HEK293T (cell line): ENCODE measurements at regions not wholly inside any gene's neighbourhood (a gene's known extent, or its start where the extent isn't known, plus 50 kb on each side); places are given as distances from the start of the nearest gene placed in this dataset.

Experiments used
- BHLHE40 ChIP-seq: fragments of 450-650 bp; IDR thresholded peaks from 2 replicates; pipeline ENCODE4 v1.6.1; 2016; ENCODE audit warnings: mild to moderate bottlenecking, moderate library complexity, borderline replicate concordance
- ELF4 ChIP-seq: fragments of 450-650 bp; IDR thresholded peaks from 2 replicates; pipeline ENCODE4 v1.6.1; 2017; ENCODE audit warnings: antibody characterized with exemption
- FOXA1 ChIP-seq: fragments of 450-650 bp; IDR thresholded peaks from 2 replicates; pipeline ENCODE4 v1.6.1; 2016; ENCODE audit warnings: mild to moderate bottlenecking
- FOXK2 ChIP-seq: fragments of 450-650 bp; IDR thresholded peaks from 2 replicates; pipeline ENCODE4 v1.6.1; 2016; ENCODE audit warnings: mild to moderate bottlenecking
- FOXM1 ChIP-seq: fragments of 450-650 bp; IDR thresholded peaks from 2 replicates; pipeline ENCODE4 v1.6.1; 2017; ENCODE audit warnings: mild to moderate bottlenecking, borderline replicate concordance
- SUZ12 ChIP-seq: fragments of 450-650 bp; IDR thresholded peaks from 2 replicates; pipeline ENCODE4 v1.6.1; 2016; ENCODE audit warnings: mild to moderate bottlenecking
- TARDBP ChIP-seq: fragments of 450-650 bp; IDR thresholded peaks from 2 replicates; pipeline ENCODE4 v1.6.1; 2016
- ZNF384 ChIP-seq: fragments of 450-650 bp; IDR thresholded peaks from 2 replicates; pipeline ENCODE4 v1.6.1; 2016

DNA sequence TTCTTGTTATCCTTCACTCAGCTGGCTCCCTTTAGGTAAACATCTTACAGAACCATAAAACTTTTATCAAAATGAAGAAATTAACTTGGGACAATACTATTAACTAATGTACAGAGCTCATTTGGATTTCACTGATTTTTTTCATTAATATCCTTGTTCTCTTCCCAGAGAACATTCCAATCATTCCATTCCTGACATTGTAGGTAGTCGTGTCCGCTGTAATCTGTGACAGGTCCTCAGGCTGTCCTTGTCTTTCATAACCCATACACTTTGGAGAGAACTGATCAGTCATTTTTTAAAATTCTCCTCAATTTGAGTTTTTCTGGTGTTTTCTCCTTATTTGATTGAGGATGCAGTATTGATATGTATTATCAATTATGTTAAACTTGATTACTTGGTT lies 916.8 kb downstream of the GALC start:
- TF ChIP-seq BHLHE40 (no peak), FOXA1 (no peak), ZNF384 (no peak), ELF4 (no peak), TARDBP (no peak), SUZ12 (no peak), FOXK2 (no peak), FOXM1 (no peak)
